ENCODE measurements at regions not wholly inside any gene's neighbourhood (a gene's known extent, or its start where the extent isn't known, plus 50 kb on each side); places are given as distances from the start of the nearest gene placed in this dataset.

DNA sequence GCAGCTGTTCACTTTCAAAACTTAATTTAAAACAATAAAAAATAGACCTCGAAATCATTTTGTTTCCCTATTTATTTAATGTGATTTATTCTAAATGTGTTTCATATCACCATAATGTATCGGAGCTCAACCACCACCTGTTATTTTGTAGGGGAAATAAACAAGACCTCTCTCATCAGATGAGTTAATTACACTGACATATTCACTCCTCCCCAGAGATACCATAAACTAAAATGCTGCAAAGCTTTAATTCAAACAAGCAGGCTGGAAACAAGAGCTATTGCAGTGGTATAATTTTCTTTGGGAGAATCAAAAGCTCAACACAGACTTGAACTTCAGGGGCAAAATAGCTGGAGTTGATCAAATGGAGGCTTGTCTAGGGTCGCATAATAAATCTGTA lies 303.5 kb upstream of the TSHZ2 start:
- TF ChIP-seq, protein P1, sequence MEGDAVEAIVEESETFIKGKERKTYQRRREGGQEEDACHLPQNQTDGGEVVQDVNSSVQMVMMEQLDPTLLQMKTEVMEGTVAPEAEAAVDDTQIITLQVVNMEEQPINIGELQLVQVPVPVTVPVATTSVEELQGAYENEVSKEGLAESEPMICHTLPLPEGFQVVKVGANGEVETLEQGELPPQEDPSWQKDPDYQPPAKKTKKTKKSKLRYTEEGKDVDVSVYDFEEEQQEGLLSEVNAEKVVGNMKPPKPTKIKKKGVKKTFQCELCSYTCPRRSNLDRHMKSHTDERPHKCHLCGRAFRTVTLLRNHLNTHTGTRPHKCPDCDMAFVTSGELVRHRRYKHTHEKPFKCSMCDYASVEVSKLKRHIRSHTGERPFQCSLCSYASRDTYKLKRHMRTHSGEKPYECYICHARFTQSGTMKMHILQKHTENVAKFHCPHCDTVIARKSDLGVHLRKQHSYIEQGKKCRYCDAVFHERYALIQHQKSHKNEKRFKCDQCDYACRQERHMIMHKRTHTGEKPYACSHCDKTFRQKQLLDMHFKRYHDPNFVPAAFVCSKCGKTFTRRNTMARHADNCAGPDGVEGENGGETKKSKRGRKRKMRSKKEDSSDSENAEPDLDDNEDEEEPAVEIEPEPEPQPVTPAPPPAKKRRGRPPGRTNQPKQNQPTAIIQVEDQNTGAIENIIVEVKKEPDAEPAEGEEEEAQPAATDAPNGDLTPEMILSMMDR (IDR thresholded peaks at IDR 0.05; ENCODE audit: borderline replicate concordance, insufficient read depth, low read depth, low read length) = no peak
- H3K4me3 ChIP-seq (ENCODE audit: low read depth, low read length) = no peak overlapping the region

- H3K4me3 ChIP-seq (ENCODE audit: low read depth, low read length) = no peak overlapping the region
- TF ChIP-seq, protein P1 (IDR thresholded peaks at IDR 0.05; ENCODE audit: borderline replicate concordance, insufficient read depth, low read depth, low read length) = no peak
Measured at GRCh38 chr20:52667358-52667757, 304.8 kb upstream of the TSHZ2 start.

- TF ChIP-seq, protein P1 (IDR thresholded peaks at IDR 0.05; ENCODE audit: borderline replicate concordance, insufficient read depth, low read depth, low read length) = no peak
- no peak overlapping the region for H3K4me3 ChIP-seq (ENCODE audit: low read depth, low read length)
Measured at GRCh38 chr20:52665441-52665840, 306.7 kb upstream of the TSHZ2 start.

DNA sequence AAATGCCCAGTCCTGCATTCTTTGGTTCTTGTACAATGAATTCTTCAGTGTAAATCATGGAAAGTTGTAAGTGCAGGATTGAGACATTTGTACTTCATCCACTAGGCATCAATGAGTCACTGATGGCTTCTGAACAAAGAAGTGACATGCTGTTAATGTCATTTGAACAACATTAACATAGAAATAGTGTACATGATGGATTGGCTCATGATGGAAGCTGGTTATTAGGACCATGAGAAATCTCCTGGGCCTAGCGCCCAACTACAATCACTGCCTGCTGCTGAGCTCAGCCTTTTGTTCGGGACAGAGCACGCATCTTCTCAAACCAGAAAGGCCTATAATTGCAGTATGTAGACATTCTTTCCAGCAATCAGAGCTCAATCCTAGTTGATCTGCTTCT lies 316.8 kb upstream of the TSHZ2 start:
- no peak overlapping the region for H3K4me3 ChIP-seq (ENCODE audit: low read depth, low read length)
- TF ChIP-seq, protein P1 (IDR thresholded peaks at IDR 0.05; ENCODE audit: borderline replicate concordance, insufficient read depth, low read depth, low read length) = no peak

DNA sequence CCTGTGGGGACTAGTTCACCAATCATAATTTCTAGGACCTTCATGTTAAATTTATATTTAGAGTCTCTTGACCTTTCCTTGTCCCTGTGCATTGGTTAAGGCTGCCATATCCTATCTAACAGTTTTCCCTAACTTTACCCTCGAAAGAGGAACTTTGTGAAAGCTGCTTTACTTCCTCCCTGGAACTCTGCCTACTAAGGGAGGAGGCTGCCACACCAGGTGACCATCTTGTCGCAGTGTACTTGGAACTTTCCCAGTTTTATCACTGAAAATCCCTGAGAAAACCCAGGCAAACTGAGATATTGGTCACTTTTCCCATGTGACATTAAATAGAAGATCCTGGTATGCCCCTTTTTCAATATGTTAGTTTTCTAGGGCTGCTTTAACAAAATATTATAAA lies 317.6 kb upstream of the TSHZ2 start:
- TF ChIP-seq, protein P1 (IDR thresholded peaks at IDR 0.05; ENCODE audit: borderline replicate concordance, insufficient read depth, low read depth, low read length) = no peak
- H3K4me3 ChIP-seq (ENCODE audit: low read depth, low read length) = no peak overlapping the region

- H3K4me3 ChIP-seq (ENCODE audit: low read depth, low read length) = no peak overlapping the region
- TF ChIP-seq, protein P1 (IDR thresholded peaks at IDR 0.05; ENCODE audit: borderline replicate concordance, insufficient read depth, low read depth, low read length) = no peak
Measured at GRCh38 chr20:52652271-52652670, 319.9 kb upstream of the TSHZ2 start.

DNA sequence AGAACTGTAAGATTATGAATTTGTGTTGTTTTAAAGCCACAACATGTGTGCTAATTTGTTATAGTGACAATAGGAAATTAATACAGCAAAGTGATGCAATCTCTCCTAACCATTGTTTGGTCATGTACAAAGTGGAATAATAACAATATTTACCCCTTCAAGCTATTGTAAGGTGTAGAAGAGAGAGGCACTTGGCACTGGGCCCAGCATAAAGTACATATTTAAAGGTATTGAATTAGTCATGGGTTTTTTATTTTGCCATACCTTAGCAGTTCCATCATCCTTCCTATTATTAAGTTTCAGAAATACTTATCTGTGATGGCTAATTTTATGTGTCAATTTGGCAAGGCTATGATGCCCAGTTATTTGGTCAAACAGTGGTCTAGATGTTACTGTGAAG lies 322.4 kb upstream of the TSHZ2 start:
- H3K4me3 ChIP-seq (ENCODE audit: low read depth, low read length) = no peak overlapping the region
- TF ChIP-seq, protein P1 (IDR thresholded peaks at IDR 0.05; ENCODE audit: borderline replicate concordance, insufficient read depth, low read depth, low read length) = no peak

All from GM12875 (cell line).